ENCODE measurements at regions not wholly inside any gene's neighbourhood (a gene's known extent, or its start where the extent isn't known, plus 50 kb on each side); places are given as distances from the start of the nearest gene placed in this dataset.

DNA sequence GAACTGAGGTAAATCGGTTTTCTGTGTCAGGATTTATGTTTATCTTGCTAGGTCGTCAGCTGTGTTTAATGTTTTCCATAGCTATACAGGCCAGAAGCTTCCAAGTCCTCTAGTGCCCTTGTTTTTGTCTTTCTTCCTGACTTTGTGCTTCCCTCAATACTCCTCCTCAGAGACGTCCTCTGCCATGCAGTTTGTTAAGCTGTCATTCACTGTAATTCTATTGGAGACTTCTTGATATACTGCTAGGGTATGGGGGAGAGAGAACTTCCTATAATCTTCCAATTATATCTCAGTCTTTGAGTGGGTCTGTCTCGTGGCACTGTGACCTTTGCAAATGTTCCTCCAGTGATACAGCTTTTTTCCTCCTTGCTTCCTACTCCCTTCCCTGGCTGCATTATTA, 327.3 kb upstream of the ANO5 start:
- no peak for DNase-seq
- Mint-ChIP-seq H3K27me3 (ENCODE audit: insufficient read depth, unreplicated experiment) (peaks cover 3% of the 10 kb centered on the region), H3K9me3 (ENCODE audit: unreplicated experiment) (no peaks in the 10 kb centered on the region), H3K4me3 (ENCODE audit: unreplicated experiment) (no peak overlapping the region), H3K27ac (ENCODE audit: unreplicated experiment) (no peak overlapping the region), H3K36me3 (ENCODE audit: insufficient read depth, unreplicated experiment) (no peaks in the 10 kb centered on the region), H3K4me1 (ENCODE audit: low read depth, unreplicated experiment) (no peaks in the 10 kb centered on the region)
- no peaks in the 10 kb centered on the region for H3K36me3 ChIP-seq (ENCODE audit: control insufficient read depth, insufficient read depth, low read length)
- intact Hi-C loops (cut with micrococcal nuclease; ENCODE audit: unreplicated experiment) = no loop called here
- POLR2A ChIA-PET = no interaction called here
- TF ChIP-seq CTCF (IDR thresholded peaks at IDR 0.05; ENCODE audit: insufficient read depth in 1 of 2, low read depth in 1 of 2, low read length in 1 of 2, severe bottlenecking in 1 of 2, unreplicated experiment in 1 of 2) = no peak
- H3K4me3 ChIP-seq (ENCODE audit: low read depth, low read length) = no peak overlapping the region
- no peaks in the 10 kb centered on the region for H3K4me1 ChIP-seq
- CTCF ChIA-PET = no interaction called here
- no TSS peak for BruUV-seq (replicated peaks)
- H3K27me3 ChIP-seq (replicated peaks; ENCODE audit: control insufficient read depth, insufficient read depth, low read length) = no peaks in the 10 kb centered on the region
- H3K9me3 ChIP-seq = no peaks in the 10 kb centered on the region

DNA sequence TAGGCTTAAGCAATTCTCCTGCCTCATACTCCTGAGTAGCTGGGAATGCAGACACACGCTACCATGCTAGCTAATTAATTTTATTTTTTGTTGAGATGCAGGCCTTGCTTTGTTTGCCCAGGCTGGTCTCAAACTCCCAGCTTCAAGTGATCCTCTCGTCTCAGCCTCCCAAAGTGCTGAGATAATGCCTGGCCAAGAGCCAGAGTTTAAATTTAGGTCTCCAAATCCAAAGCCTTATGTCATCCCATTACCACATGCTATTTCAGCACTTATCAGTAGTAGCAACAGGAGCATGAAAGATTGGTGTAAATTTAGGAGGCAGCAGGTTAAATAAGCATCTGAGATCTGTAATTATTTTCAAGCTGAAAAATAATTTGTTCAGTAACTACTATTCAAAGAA, 326.1 kb upstream of the ANO5 start:
- intact Hi-C loops (cut with micrococcal nuclease; ENCODE audit: unreplicated experiment) = no loop called here
- no peak overlapping the region for H3K4me3 ChIP-seq (ENCODE audit: low read depth, low read length)
- ChIA-PET CTCF (no interaction called here), POLR2A (no interaction called here)
- BruUV-seq (replicated peaks) = no TSS peak
- no peak for DNase-seq
- no peaks in the 10 kb centered on the region for H3K9me3 ChIP-seq
- no peaks in the 10 kb centered on the region for H3K36me3 ChIP-seq (ENCODE audit: control insufficient read depth, insufficient read depth, low read length)
- Mint-ChIP-seq H3K27me3 (ENCODE audit: insufficient read depth, unreplicated experiment) (peaks cover 3% of the 10 kb centered on the region), H3K4me3 (ENCODE audit: unreplicated experiment) (no peak overlapping the region), H3K9me3 (ENCODE audit: unreplicated experiment) (no peaks in the 10 kb centered on the region), H3K36me3 (ENCODE audit: insufficient read depth, unreplicated experiment) (no peaks in the 10 kb centered on the region), H3K4me1 (ENCODE audit: low read depth, unreplicated experiment) (no peaks in the 10 kb centered on the region), H3K27ac (ENCODE audit: unreplicated experiment) (no peak overlapping the region)
- no peaks in the 10 kb centered on the region for H3K4me1 ChIP-seq
- no peak for TF ChIP-seq CTCF (IDR thresholded peaks at IDR 0.05; ENCODE audit: insufficient read depth in 1 of 2, low read depth in 1 of 2, low read length in 1 of 2, severe bottlenecking in 1 of 2, unreplicated experiment in 1 of 2)
- no peaks in the 10 kb centered on the region for H3K27me3 ChIP-seq (replicated peaks; ENCODE audit: control insufficient read depth, insufficient read depth, low read length)

DNA sequence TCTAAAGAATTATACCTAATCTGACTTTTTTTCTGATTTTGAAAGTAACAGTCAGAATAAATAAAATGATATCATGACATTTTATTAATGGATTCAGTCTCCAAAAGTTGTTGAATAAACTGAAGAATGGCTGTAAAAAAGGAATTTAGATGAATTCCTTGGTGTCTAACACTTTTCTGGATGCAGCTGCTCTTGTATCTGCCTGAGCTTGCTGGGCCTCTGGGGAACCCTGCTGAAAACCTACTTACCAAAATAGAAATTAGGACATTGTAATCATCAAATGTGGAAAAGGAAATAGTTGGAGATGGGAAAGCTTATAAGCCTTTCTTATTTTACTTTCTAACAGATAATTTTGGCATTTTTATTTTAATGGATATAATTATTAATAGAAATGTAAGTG, 315.7 kb upstream of the ANO5 start:
- ChIA-PET POLR2A (no interaction called here), CTCF (no interaction called here)
- intact Hi-C loops (cut with micrococcal nuclease; ENCODE audit: unreplicated experiment) = no loop called here
- no peak overlapping the region for H3K4me3 ChIP-seq (ENCODE audit: low read depth, low read length)
- TF ChIP-seq CTCF (IDR thresholded peaks at IDR 0.05; ENCODE audit: insufficient read depth in 1 of 2, low read depth in 1 of 2, low read length in 1 of 2, severe bottlenecking in 1 of 2, unreplicated experiment in 1 of 2) = no peak
- DNase-seq = no peak
- H3K9me3 Mint-ChIP-seq (ENCODE audit: unreplicated experiment) = no peaks in the 10 kb centered on the region
- no peaks in the 10 kb centered on the region for H3K4me1 Mint-ChIP-seq (ENCODE audit: low read depth, unreplicated experiment)
- H3K4me1 ChIP-seq = no peaks in the 10 kb centered on the region
- BruUV-seq (replicated peaks) = no TSS peak
- H3K36me3 ChIP-seq (ENCODE audit: control insufficient read depth, insufficient read depth, low read length) = no peaks in the 10 kb centered on the region
- H3K27me3 Mint-ChIP-seq (ENCODE audit: insufficient read depth, unreplicated experiment) = peaks cover 4% of the 10 kb centered on the region
- no peaks in the 10 kb centered on the region for H3K36me3 Mint-ChIP-seq (ENCODE audit: insufficient read depth, unreplicated experiment)
- no peak overlapping the region for H3K27ac Mint-ChIP-seq (ENCODE audit: unreplicated experiment)
- H3K27me3 ChIP-seq (replicated peaks; ENCODE audit: control insufficient read depth, insufficient read depth, low read length) = no peaks in the 10 kb centered on the region
- H3K4me3 Mint-ChIP-seq (ENCODE audit: unreplicated experiment) = no peak overlapping the region
- H3K9me3 ChIP-seq = no peaks in the 10 kb centered on the region

Data from Caco-2 (cell line).